ENCODE measurements at regions not wholly inside any gene's neighbourhood (a gene's known extent, or its start where the extent isn't known, plus 50 kb on each side); places are given as distances from the start of the nearest gene placed in this dataset.
"Not testable (repeated sequence)": the region's sequence is repeated elsewhere in the genome, so short reads cannot be mapped to it uniquely, and the experiment has no call there.

DNA sequence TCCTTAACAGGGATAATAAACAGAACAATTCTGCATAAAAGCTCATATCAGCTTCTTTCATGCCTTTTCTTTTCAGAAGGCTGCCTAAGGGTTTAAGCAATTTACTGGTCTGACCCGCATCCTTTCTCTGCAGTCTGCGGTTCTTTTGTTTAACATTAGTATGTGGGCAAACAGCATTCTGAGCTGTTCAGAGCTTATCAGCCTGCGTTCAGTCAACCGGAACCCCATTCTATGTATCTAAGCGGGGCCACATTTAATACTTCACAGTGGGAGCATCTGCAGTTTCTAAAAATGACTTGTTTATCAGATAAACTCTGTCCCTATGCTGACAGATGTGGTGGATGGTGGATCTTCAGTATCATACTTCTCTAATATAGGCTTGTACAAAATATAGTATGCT, 758.9 kb upstream of the MMS22L start:
- H3K9me3 Mint-ChIP-seq = no peaks in the 10 kb centered on the region
- POLR2A ChIA-PET = no interaction called here

DNA sequence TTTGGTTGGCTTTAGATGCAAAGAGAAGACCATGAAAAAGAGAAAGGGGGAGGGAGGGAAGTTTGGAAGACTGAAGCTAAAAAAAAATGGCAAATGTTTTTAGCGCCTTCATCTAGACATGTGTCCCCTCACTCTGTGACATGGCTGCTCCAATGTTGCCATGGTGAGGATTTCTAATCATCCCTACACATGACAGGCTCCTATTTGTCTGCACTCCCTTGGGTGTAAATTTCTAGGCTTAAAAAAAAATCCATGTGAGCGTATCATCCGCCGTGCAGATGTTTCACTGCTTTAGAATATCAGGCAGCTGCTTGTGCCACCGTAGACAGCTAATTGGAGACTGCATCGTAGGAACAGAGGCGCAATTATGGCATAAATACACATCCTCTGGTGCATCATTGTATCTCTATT, 761.1 kb upstream of the MMS22L start:
- Mint-ChIP-seq H3K27me3 (no peaks in the 10 kb centered on the region), H3K9me3 (no peaks in the 10 kb centered on the region), H3K27ac (no peak overlapping the region), H3K4me3 (no peak overlapping the region), H3K36me3 (no peaks in the 10 kb centered on the region), H3K4me1 (no peaks in the 10 kb centered on the region)
- ATAC-seq (ENCODE audit: low read depth) = no peak
- POLR2A ChIA-PET = no interaction called here
- DNase-seq = no peak

More for the DNA sequence above, 758.9 kb upstream of the MMS22L start:
- Mint-ChIP-seq H3K4me1 (no peaks in the 10 kb centered on the region), H3K4me3 (no peak overlapping the region), H3K27ac (no peak overlapping the region), H3K36me3 (no peaks in the 10 kb centered on the region), H3K27me3 (no peaks in the 10 kb centered on the region)
- no peak for ATAC-seq (ENCODE audit: low read depth)
- DNase-seq = no peak

DNA sequence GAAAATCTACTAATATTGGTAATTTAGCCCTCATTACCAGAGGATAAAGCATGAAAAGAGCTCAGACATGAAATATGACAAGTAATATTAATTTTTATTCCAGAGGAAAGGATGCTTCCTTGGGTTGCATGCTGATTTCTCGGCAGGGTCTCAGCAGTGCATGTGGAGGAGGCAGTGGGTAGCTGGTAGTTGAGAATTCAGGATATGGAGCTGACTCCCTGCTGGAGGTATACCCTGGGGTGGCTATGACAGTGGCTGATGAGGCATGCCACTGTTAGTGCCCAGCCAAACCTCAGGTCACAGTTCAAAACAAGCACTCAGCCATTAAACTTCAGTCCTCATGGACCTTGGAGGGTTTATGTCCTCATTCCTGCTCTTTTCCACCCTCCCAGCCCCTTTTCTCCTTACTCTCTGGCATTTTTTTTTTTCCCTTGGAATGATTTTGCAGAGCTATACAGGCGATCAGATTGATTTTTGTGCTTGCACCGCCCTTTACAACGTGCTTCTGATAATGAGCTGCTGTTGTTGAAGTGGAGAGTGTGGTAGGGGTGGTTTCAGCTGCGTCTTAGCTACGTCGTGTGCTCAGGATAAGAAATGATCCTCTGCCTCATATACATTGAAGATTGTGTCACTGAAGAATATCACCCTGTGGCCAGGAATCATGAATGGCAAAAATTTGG, 761.9 kb upstream of the MMS22L start:
- Mint-ChIP-seq H3K27me3 (no peaks in the 10 kb centered on the region), H3K36me3 (no peaks in the 10 kb centered on the region), H3K9me3 (no peaks in the 10 kb centered on the region), H3K4me1 (no peaks in the 10 kb centered on the region), H3K27ac (no peak overlapping the region), H3K4me3 (no peak overlapping the region)
- ATAC-seq (ENCODE audit: low read depth) = no peak
- POLR2A ChIA-PET = no interaction called here
- no peak for DNase-seq

DNA sequence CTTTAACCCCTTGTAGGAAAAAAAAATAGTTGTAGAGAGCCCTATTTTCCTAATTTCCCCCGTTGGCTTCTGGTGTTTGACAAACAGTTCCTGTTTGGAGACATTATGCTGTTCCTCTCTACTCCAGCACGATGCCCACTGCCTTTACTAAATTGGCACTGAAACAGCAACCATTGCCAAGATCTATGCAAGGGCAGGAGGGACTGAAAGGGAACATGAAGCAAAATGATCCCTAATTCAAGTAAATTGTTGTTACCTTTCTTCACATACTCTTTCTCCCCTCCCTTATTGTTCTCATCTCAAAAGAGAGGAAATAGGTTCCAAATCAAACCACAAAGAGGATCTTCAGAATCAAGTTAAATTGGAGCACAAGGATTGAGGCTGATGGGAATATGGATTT, 764.1 kb upstream of the MMS22L start:
- Mint-ChIP-seq H3K27me3 (no peaks in the 10 kb centered on the region), H3K36me3 (no peaks in the 10 kb centered on the region), H3K27ac (no peak overlapping the region), H3K4me3 (no peak overlapping the region), H3K9me3 (no peaks in the 10 kb centered on the region), H3K4me1 (no peaks in the 10 kb centered on the region)
- no peak for ATAC-seq (ENCODE audit: low read depth)
- POLR2A ChIA-PET = no interaction called here
- DNase-seq = no peak

DNA sequence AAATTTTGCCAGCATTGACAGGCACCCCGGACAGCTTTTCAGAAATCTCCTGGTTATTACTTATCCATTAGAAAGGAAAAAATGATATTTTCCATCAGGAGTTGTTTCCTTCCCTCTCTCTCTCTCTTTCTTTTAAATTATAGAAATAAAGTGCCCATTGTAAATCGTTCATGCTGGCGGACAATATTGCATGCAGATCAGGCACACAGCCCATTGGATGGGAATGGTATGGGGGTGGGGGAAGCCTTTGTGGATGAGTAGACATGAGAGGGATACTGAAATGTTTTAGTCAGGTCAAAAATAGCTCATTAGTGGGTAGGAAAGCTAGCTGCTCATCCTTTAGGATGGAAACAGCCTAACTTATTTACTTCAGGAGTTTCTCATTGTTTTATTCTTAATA, 764.9 kb upstream of the MMS22L start:
- Mint-ChIP-seq H3K4me3 (no peak overlapping the region), H3K4me1 (no peaks in the 10 kb centered on the region), H3K27ac (no peak overlapping the region)

DNA sequence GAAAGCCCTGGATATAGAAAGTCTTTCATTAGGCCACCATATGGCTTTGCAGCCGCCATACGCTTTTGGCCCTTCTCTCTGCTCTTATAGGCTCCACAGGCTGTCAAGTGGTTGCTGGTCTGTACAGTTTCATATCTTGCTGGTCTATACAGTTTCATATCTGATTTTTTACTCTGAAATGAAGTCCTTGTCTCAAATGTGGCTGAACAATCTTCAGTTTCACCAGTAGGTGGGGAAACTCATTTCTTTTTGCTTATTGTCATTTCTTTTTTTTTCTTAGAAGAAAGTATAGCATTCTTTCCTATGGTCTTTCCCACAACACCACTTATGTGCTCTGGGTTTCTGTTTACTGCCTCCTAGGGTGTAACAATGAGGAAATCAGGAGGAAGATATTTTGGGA, 771.4 kb upstream of the MMS22L start:
- POLR2A ChIA-PET = no interaction called here
- Mint-ChIP-seq H3K4me1 (no peaks in the 10 kb centered on the region), H3K9me3 (no peaks in the 10 kb centered on the region), H3K4me3 (no peak overlapping the region), H3K27me3 (no peaks in the 10 kb centered on the region), H3K27ac (no peak overlapping the region), H3K36me3 (no peaks in the 10 kb centered on the region)
- no peak for ATAC-seq (ENCODE audit: low read depth)
- no peak for DNase-seq

More for the DNA sequence above, 764.9 kb upstream of the MMS22L start:
- no peak for DNase-seq
- POLR2A ChIA-PET = no interaction called here
- H3K36me3 Mint-ChIP-seq = no peaks in the 10 kb centered on the region
- no peak for ATAC-seq (ENCODE audit: low read depth)
- no peaks in the 10 kb centered on the region for H3K9me3 Mint-ChIP-seq
- no peaks in the 10 kb centered on the region for H3K27me3 Mint-ChIP-seq

DNA sequence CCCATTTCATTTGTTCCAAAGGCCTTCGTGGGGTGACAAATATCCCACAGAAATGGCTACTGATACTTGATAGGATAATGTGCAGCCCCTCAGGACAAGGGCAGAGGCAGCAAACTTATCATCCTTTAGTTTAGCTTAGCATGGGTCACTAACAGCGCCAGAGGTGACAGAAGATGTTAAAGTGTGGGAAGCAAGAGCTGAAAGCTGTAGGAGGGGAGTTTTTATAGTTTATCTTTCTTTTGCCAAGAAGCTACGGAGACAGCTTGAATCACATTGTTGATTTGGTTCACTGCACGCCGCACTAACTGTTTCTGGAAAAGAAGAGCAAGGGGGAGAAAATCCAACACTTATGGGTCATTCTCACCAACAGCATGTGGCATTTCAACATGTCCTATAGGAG, 773.9 kb upstream of the MMS22L start:
- DNase-seq (no peak), ATAC-seq (ENCODE audit: low read depth) (no peak)
- H3K4me1 Mint-ChIP-seq = no peaks in the 10 kb centered on the region
- POLR2A ChIA-PET = no interaction called here
- no peaks in the 10 kb centered on the region for H3K36me3 Mint-ChIP-seq
- no peak overlapping the region for H3K4me3 Mint-ChIP-seq
- H3K27ac Mint-ChIP-seq = no peak overlapping the region
- no peaks in the 10 kb centered on the region for H3K27me3 Mint-ChIP-seq
- no peaks in the 10 kb centered on the region for H3K9me3 Mint-ChIP-seq

DNA sequence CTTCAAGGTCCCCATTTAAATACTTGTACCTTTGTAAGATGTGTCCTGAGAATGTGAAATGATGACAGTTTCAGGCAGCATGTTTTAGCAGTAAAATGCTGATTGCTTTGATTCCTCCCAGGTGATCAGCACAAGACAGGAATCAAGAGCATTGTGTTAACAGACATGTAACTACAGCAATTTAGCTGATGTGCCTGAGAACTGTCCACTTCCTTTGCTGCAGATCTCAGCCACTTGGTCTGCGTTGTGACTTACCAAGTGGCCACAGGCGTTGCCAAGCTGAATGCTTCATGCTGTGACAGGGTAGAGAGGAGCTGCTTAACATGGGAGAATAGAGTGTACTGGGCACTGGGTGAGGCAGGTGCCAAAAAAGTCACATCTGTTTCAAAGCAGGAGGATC, 767.0 kb upstream of the POU3F2 start:
- Mint-ChIP-seq H3K4me1 (no peaks in the 10 kb centered on the region), H3K27me3 (no peaks in the 10 kb centered on the region), H3K4me3 (no peak overlapping the region), H3K27ac (no peak overlapping the region), H3K36me3 (no peaks in the 10 kb centered on the region), H3K9me3 (no peaks in the 10 kb centered on the region)
- no peak for ATAC-seq (ENCODE audit: low read depth)
- POLR2A ChIA-PET = no interaction called here
- DNase-seq = no peak

DNA sequence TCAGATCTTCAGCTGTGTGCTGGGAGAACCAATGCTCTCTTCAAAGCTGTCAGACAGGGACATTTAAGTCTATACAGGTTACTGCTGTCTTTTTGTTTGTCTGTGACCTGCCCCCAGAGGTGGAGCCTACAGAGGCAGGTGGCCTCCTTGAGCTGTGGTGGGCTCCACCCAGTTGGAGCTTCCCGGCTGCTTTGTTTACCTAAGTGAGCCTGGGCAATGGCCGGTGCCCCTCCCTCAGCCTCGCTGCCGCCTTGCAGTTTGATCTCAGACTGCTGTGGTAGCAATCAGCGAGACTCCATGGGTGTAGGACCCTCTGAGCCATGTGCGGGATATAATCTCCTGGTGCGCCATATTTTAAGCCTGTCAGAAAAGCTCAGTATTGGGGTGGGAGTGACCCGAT, 745.8 kb upstream of the POU3F2 start:
- H3K9me3 Mint-ChIP-seq; H3K4me1 Mint-ChIP-seq; ATAC-seq (ENCODE audit: low read depth); H3K27me3 Mint-ChIP-seq; H3K36me3 Mint-ChIP-seq; H3K4me3 Mint-ChIP-seq; POLR2A ChIA-PET; DNase-seq; H3K27ac Mint-ChIP-seq: not testable (repeated sequence)

DNA sequence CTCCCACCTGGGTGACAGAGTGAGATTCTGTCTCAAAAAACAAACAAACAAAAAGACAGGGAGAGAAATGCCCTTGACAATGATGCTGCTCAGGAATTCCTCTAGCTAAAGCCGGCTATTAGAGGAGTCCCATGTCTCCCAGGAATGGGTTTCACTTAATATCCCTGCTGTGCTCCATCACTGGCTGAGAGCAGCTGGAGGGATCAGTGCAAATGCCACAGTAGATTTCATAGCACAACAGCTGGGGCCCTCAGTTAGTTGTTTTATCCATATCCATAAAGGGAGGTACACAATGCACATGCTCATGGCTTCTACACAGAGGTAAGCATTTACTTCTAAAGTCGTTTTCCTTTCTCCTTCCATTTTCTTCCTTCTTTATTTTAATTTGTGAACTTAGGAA, 742.0 kb upstream of the POU3F2 start:
- ATAC-seq (ENCODE audit: low read depth) (no peak), DNase-seq (no peak)
- POLR2A ChIA-PET = no interaction called here
- Mint-ChIP-seq H3K4me3 (no peak overlapping the region), H3K9me3 (no peaks in the 10 kb centered on the region), H3K27ac (no peak overlapping the region), H3K4me1 (no peaks in the 10 kb centered on the region), H3K27me3 (no peaks in the 10 kb centered on the region), H3K36me3 (no peaks in the 10 kb centered on the region)

DNA sequence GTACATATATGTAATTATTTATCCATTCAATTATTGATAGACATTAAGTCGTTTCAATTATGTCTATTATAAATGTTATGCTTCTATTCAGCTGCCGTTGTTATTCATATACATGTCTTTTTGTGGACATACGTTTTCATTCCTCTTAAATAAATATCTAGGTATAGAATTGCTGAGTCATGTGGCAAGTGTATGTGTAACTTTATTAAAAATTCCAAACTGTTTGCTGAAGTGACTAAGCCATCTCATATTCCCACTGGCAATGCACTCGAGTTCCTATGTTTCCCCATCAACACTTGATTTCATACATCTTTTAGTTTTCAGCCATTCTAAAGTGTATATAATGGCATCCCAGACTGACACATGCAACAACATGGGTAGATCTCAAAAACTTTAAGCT, 739.7 kb upstream of the POU3F2 start:
- Mint-ChIP-seq H3K4me1 (no peaks in the 10 kb centered on the region), H3K4me3 (no peak overlapping the region), H3K9me3 (no peaks in the 10 kb centered on the region), H3K36me3 (no peaks in the 10 kb centered on the region), H3K27me3 (no peaks in the 10 kb centered on the region), H3K27ac (no peak overlapping the region)
- DNase-seq (no peak), ATAC-seq (ENCODE audit: low read depth) (no peak)
- POLR2A ChIA-PET = no interaction called here

DNA sequence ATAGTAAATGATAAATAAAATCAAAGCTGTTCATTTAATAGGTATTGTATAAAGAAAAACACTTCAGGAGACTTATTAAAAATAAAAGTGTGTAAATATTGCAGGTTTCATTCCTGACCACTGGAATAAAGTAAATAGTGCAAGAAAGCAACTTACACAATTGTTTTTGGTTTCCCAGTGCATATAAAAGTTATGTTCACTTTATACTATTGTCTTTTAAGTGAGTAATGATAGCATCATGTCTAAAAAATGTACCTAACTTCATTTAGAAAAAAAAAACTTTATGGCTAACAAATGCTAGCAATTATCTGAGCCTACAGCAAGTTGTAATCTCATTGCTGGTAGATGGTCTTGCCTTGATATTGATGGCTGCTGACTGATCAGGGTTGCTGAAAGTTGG, 726.6 kb upstream of the POU3F2 start:
- DNase-seq (no peak), ATAC-seq (ENCODE audit: low read depth) (no peak)
- Mint-ChIP-seq H3K4me1 (no peaks in the 10 kb centered on the region), H3K36me3 (no peaks in the 10 kb centered on the region), H3K27ac (no peak overlapping the region), H3K27me3 (no peaks in the 10 kb centered on the region), H3K9me3 (peaks cover 9% of the 10 kb centered on the region), H3K4me3 (no peak overlapping the region)
- POLR2A ChIA-PET = no interaction called here

DNA sequence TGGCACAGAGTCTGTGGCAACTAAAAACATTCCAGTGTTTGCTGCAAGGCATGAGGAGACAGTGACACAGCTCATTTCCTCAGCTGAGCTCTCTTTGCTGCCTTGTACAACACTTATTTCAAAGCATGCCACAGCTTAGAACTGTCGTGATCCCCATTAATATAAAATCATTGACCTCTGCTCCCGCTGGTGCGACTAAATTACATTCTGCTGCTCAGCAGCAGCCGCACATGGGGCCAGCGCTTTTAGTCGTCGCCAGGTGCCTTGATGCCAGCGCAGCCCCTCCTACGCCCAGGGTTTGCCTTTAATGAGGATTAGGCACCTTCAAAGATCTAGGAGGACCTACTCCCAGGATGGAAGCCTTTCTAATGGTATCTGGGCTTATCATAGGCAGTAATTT, 717.9 kb upstream of the POU3F2 start:
- Mint-ChIP-seq H3K4me3 (no peak overlapping the region), H3K27me3 (no peaks in the 10 kb centered on the region), H3K27ac (no peak overlapping the region), H3K4me1 (no peaks in the 10 kb centered on the region), H3K9me3 (no peaks in the 10 kb centered on the region), H3K36me3 (no peaks in the 10 kb centered on the region)
- POLR2A ChIA-PET = no interaction called here
- no peak for ATAC-seq (ENCODE audit: low read depth)
- DNase-seq = no peak

DNA sequence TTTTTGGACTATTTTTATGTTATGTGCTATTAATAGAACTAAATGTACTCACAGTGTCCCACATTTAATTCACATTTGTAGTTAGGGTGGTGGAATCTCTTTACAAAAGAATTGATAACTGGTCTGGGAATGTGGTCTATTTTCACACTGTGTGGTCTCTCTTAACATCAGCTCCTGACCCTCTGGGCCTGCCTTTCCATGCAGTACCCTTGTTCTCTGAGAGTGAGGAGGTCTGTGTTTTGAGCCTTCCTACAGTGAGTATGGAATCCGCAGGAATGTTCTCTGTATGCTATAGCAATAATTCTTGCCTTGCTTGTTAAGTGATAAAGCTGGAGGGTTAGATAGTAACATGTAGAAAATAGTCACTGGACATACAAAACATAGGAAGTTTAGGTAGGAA, 717.3 kb upstream of the POU3F2 start:
- no peaks in the 10 kb centered on the region for H3K9me3 Mint-ChIP-seq
- H3K36me3 Mint-ChIP-seq = no peaks in the 10 kb centered on the region
- DNase-seq (no peak), ATAC-seq (ENCODE audit: low read depth) (no peak)
- no peaks in the 10 kb centered on the region for H3K27me3 Mint-ChIP-seq
- H3K4me3 Mint-ChIP-seq = no peak overlapping the region
- no peaks in the 10 kb centered on the region for H3K4me1 Mint-ChIP-seq
- POLR2A ChIA-PET = no interaction called here
- H3K27ac Mint-ChIP-seq = no peak overlapping the region

DNA sequence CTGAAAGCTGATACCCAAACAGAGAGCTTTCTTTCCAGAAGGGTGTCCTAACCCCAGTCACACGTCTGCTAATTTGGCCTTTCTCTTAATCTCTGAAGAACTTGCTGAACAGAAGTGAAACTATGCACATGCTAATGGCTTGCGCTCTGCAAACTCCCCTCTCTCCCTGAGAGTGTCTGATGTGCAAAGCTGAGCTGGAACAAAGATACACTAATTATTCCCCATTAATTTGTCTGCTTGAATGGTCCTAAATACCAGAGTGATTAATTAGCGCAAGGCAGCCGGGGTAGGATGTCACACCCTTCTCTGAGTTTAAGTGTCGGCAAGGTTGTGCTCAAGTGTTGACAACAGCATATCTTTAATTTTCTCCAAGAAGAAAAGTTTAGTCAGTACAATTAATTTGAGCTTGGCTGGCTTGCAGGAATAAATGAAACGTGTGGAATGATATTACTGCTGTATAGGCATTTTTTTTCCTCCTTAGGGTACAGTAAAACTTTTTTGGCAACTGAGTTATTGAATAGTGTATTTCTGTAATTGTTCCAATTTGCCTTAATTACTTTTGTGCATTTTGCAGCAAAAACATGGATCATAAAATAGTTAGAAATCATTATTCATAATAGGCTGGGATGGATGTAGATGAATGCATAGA, 715.9 kb upstream of the POU3F2 start:
- POLR2A ChIA-PET = no interaction called here
- Mint-ChIP-seq H3K9me3 (no peaks in the 10 kb centered on the region), H3K4me3 (no peak overlapping the region), H3K4me1 (no peaks in the 10 kb centered on the region), H3K27ac (no peak overlapping the region), H3K36me3 (no peaks in the 10 kb centered on the region), H3K27me3 (no peaks in the 10 kb centered on the region)
- DNase-seq (no peak), ATAC-seq (ENCODE audit: low read depth) (no peak)
